K562 (cell line): ENCODE measurements at regions not wholly inside any gene's neighbourhood (a gene's known extent, or its start where the extent isn't known, plus 50 kb on each side); places are given as distances from the start of the nearest gene placed in this dataset.

Experiments used
- ATAC-seq: fragments of 200-7000 bp; cut with Tn5 transposase; 3 replicates; pipeline ENCODE4 v1.9.1; 2020; ENCODE audit warnings: moderate library complexity
- BruUV-seq: library from RNA; stranded (reverse); fragments of 400-500 nt; replicated peaks from 2 replicates; lab custom pipeline; 2021; lab: Mats Ljungman, UMichigan
- CTCF ChIA-PET: fragments of 300-600 bp; formaldehyde crosslinking; extraction: SDS; loops from one replicate; lab custom pipeline; 2021; ENCODE audit warnings: low intra/inter-chr PET ratio; lab: Yijun Ruan, JAX
- POLR2A ChIA-PET: fragments of 300-600, 350-650 bp; sonication (Branson Sonifier 250); formaldehyde crosslinking; extraction: SDS; loops from one replicate; lab custom pipeline; 2021; ENCODE audit warnings: antibody characterized with exemption, inconsistent platforms; lab: Yijun Ruan, JAX
- DNase-seq, 4 experiments: peaks; one replicate each; pipeline versions ENCODE4 v3.0.0 to v3.0.0-alpha.2; 2011 to 2018; ENCODE audit warnings: low spot score in 3 of 4, mixed read lengths in 3 of 4; ENCODE audit errors: extremely low read depth in 1 of 4
- FAIRE-seq: peaks from 2 replicates; lab custom pipeline; 2011; peaks lifted over from hg19 to GRCh38; lab: Jason Lieb, UNC
- H2AFZ ChIP-seq: 2 replicates; pipeline ENCODE4 v1.6.0; 2011; ENCODE audit warnings: low read depth, low read length, control low read depth, inconsistent platforms
- H3K27ac ChIP-seq: fragments of 200-600 bp; 3 replicates; pipeline ENCODE4 v1.8.0; 2011; ENCODE audit warnings: low read depth, mild to moderate bottlenecking, control low read depth, inconsistent platforms, low read length, moderate library complexity, mixed read lengths; ENCODE audit errors: extremely low read depth
- H3K27me3 ChIP-seq, 2 experiments: fragments of 300-600 bp in 1 of 2; 2 replicates in 1 of 2; 3 replicates in 1 of 2; pipeline versions ENCODE4 v1.6.0 to v1.8.0; 2011; ENCODE audit warnings: inconsistent platforms in 2 of 2, low read length in 2 of 2, mild to moderate bottlenecking in 1 of 2, mixed read lengths in 1 of 2, moderate library complexity in 1 of 2; ENCODE audit not compliant: control insufficient read depth in 2 of 2, insufficient read depth in 2 of 2
- H3K36me3 ChIP-seq: fragments of 300-600 bp; 3 replicates; pipeline ENCODE4 v1.8.0; 2011; ENCODE audit warnings: mild to moderate bottlenecking, low read length, inconsistent platforms; ENCODE audit not compliant: control insufficient read depth, insufficient read depth
- H3K4me1 ChIP-seq, 2 experiments: fragments of 200-600 bp in 1 of 2; replicated peaks in 1 of 2; 2 replicates in 1 of 2; 3 replicates in 1 of 2; pipeline versions ENCODE4 v1.5.1 to v1.8.0; 2011; ENCODE audit warnings: inconsistent platforms in 2 of 2, low read length in 2 of 2, mild to moderate bottlenecking in 1 of 2, mixed read lengths in 1 of 2, moderate library complexity in 1 of 2; ENCODE audit not compliant: control insufficient read depth in 2 of 2, insufficient read depth in 2 of 2
- H3K4me2 ChIP-seq: 2 replicates; pipeline ENCODE4 v1.6.1; 2011; ENCODE audit warnings: low read length, control low read depth, inconsistent platforms, mixed read lengths; ENCODE audit not compliant: insufficient read depth
- H3K4me3 ChIP-seq: fragments of 200-600 bp; sonication (generic), shearing (Covaris generic); 2 replicates; pipeline ENCODE4 v1.5.1; 2016; ENCODE audit warnings: control low read depth, inconsistent platforms
- H3K79me2 ChIP-seq: fragments of 200-600 bp; 3 replicates; pipeline ENCODE4 v1.8.0; 2011; ENCODE audit warnings: low read length, inconsistent platforms; ENCODE audit not compliant: control insufficient read depth, insufficient read depth
- H3K9ac ChIP-seq, 2 experiments: 2 replicates each; pipeline versions ENCODE4 v1.6.0 to v1.6.1; 2011; ENCODE audit warnings: low read depth in 2 of 2, low read length in 2 of 2, control low read depth in 1 of 2, inconsistent platforms in 1 of 2, mild to moderate bottlenecking in 1 of 2, mixed read lengths in 1 of 2; ENCODE audit not compliant: insufficient read depth in 1 of 2
- H3K9me1 ChIP-seq: one replicate; pipeline ENCODE4 v1.6.0; 2011; ENCODE audit warnings: inconsistent platforms, mild to moderate bottlenecking, low read length, moderate library complexity; ENCODE audit not compliant: control insufficient read depth, insufficient read depth
- H3K9me3 ChIP-seq: replicated peaks from 2 replicates; pipeline ENCODE4 v1.5.1; 2011; ENCODE audit warnings: low read depth, low read length, inconsistent platforms; ENCODE audit not compliant: control insufficient read depth, insufficient read depth
- H4K20me1 ChIP-seq: replicated peaks from 2 replicates; pipeline ENCODE4 v1.6.1; 2011; ENCODE audit warnings: low read length, inconsistent platforms, mixed read lengths; ENCODE audit not compliant: control insufficient read depth, insufficient read depth
- DMBX1 ChIP-seq: fragments of 250-450 bp; sonication (Bioruptor Pico); IDR thresholded peaks from 2 replicates; pipeline ENCODE4 v1.8.0; 2022; ENCODE audit warnings: inconsistent platforms, mild to moderate bottlenecking, moderate library complexity, borderline replicate concordance
- FUS ChIP-seq: fragments of 200-400 bp; formaldehyde crosslinking; optimal IDR thresholded peaks from 2 replicates; pipeline ENCODE3; 2017; ENCODE audit warnings: low read depth, low read length
- MXI1 ChIP-seq: IDR thresholded peaks from 2 replicates; pipeline ENCODE4 v1.6.1; 2011; ENCODE audit warnings: low read depth, mild to moderate bottlenecking, improper control_type of control experiment, low read length
- PML ChIP-seq: IDR thresholded peaks from 2 replicates; pipeline ENCODE4 v1.6.1; 2012; ENCODE audit warnings: low read length, inconsistent platforms
- RNF2 ChIP-seq: sonication (generic); IDR thresholded peaks from 2 replicates; pipeline ENCODE4 v1.6.1; 2016
- SRSF7 ChIP-seq: fragments of 200-400 bp; formaldehyde crosslinking; optimal IDR thresholded peaks from 2 replicates; pipeline ENCODE3; 2017; ENCODE audit warnings: mild to moderate bottlenecking, low read depth, low read length
- WGBS: fragments of 100-300 bp; shearing (Covaris generic); methylation state at CpG from one replicate; pipeline ENCODE4 v1.1.6; 2016; ENCODE audit warnings: low coverage, mixed read lengths; ENCODE audit not compliant: insufficient coverage; ENCODE audit errors: missing lambda C conversion rate; 5-methylcytosine and 5-hydroxymethylcytosine counted together
- in situ Hi-C: fragments of 300-500 bp; cut with MboI; formaldehyde crosslinking; loops from 4 replicates; pipeline ENCODE4 v1.15.0; 2018; ENCODE audit warnings: inconsistent platforms, mixed read lengths
- intact Hi-C: fragments of 100-400 bp; cut with micrococcal nuclease; formaldehyde crosslinking; loops from 2 replicates; pipeline ENCODE4 v1.14.2; 2022
- TF ChIP-seq, protein P1 (sequence below): fragments of 450-650 bp; IDR thresholded peaks from 2 replicates; pipeline ENCODE4 v1.6.1; 2017; ENCODE audit warnings: antibody characterized with exemption

DNA sequence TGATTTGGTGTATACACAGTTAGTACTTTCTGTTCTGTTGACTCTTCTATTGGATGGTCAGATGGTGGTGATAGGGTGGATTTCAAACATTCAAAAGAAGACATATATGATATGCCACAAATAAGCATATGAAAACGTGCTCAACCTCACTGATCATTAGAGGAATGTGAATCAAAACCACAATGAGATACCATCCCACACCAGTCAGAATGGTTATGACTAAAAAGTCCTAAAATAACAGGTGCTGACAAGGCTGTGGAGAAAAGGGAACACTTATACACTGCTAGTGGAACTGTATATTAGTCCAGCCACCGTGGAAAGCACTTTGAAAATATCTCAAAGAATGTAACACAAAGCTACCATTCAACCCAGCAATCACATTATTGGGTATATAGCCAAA lies 425.5 kb downstream of the C12orf50 start:
- no peak overlapping the region for H3K4me3 ChIP-seq
- in situ Hi-C loops (no loop called here), intact Hi-C loops (no loop called here)
- POLR2A ChIA-PET = no interaction called here
- no TSS peak for BruUV-seq
- DNase-seq = no peak
- ATAC-seq = no peak
- H3K27me3 ChIP-seq = no peaks in the 10 kb centered on the region
- H3K4me2 ChIP-seq = no peak overlapping the region
- H3K36me3 ChIP-seq = no peaks in the 10 kb centered on the region
- no peak overlapping the region for H2AFZ ChIP-seq
- WGBS = 0% methylated on average over 2 of the region's 2 CpGs
- no peaks in the 10 kb centered on the region for H3K79me2 ChIP-seq
- no peak overlapping the region for H3K9ac ChIP-seq
- no peak overlapping the region for H3K27ac ChIP-seq
- FAIRE-seq = no peak
- H3K4me1 ChIP-seq = no peaks in the 10 kb centered on the region
- H3K9me3 ChIP-seq = no peaks in the 10 kb centered on the region
- no peaks in the 10 kb centered on the region for H4K20me1 ChIP-seq
- TF ChIP-seq RNF2 (no peak), DMBX1 (CRISPR knock-in tag) (no peak), SRSF7 (no peak), FUS (no peak), PML (no peak), MXI1 (no peak)
- TF ChIP-seq, protein P1, sequence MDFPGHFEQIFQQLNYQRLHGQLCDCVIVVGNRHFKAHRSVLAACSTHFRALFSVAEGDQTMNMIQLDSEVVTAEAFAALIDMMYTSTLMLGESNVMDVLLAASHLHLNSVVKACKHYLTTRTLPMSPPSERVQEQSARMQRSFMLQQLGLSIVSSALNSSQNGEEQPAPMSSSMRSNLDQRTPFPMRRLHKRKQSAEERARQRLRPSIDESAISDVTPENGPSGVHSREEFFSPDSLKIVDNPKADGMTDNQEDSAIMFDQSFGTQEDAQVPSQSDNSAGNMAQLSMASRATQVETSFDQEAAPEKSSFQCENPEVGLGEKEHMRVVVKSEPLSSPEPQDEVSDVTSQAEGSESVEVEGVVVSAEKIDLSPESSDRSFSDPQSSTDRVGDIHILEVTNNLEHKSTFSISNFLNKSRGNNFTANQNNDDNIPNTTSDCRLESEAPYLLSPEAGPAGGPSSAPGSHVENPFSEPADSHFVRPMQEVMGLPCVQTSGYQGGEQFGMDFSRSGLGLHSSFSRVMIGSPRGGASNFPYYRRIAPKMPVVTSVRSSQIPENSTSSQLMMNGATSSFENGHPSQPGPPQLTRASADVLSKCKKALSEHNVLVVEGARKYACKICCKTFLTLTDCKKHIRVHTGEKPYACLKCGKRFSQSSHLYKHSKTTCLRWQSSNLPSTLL = no peak
- TF ChIP-seq, all 486 proteins: peak for 0
- no peaks in the 10 kb centered on the region for H3K9me1 ChIP-seq
- CTCF ChIA-PET = no interaction called here
